ENCODE measurements at regions not wholly inside any gene's neighbourhood (a gene's known extent, or its start where the extent isn't known, plus 50 kb on each side); places are given as distances from the start of the nearest gene placed in this dataset.

- TF ChIP-seq MAX (IDR thresholded peaks at IDR 0.05) (no peak), CREB1 (IDR thresholded peaks at IDR 0.05; ENCODE audit: low read depth) (no peak), RAD21 (IDR thresholded peaks at IDR 0.05; ENCODE audit: low read depth) (no peak), FOXM1 (IDR thresholded peaks at IDR 0.05; ENCODE audit: borderline replicate concordance, low read depth) (no peak), EGR1 (IDR thresholded peaks at IDR 0.05) (no peak), TCF12 (IDR thresholded peaks at IDR 0.05; ENCODE audit: low read depth) (no peak), TAF1 (IDR thresholded peaks at IDR 0.05; ENCODE audit: low read depth) (no peak), CEBPB (IDR thresholded peaks at IDR 0.05) (no peak), ZBTB7A (IDR thresholded peaks at IDR 0.05; ENCODE audit: low read depth) (no peak), TEAD4 (IDR thresholded peaks at IDR 0.05) (no peak), NFIC (IDR thresholded peaks at IDR 0.05) (no peak), REST (IDR thresholded peaks at IDR 0.05; ENCODE audit: low read depth) (no peak)
Measured at GRCh38 chr7:80040752-80041151, 93.9 kb upstream of the GNAI1 start.

GRCh38 chr7:80040335-80040734, 94.3 kb upstream of the GNAI1 start:
- no peak for TF ChIP-seq USF1 (IDR thresholded peaks at IDR 0.05)
- TF ChIP-seq CEBPB (IDR thresholded peaks at IDR 0.05) = peak; percentile 63

GRCh38 chr7:80039251-80039884, 95.3 kb upstream of the GNAI1 start:
- TF ChIP-seq EP300 (IDR thresholded peaks at IDR 0.05; ENCODE audit: borderline replicate concordance) = no peak
- no peak for TF ChIP-seq YY1 (IDR thresholded peaks at IDR 0.05; ENCODE audit: low read depth)
- no peak for TF ChIP-seq TEAD4 (IDR thresholded peaks at IDR 0.05)

GRCh38 chr7:80037689-80038088, 96.9 kb upstream of the GNAI1 start:
- TF ChIP-seq USF1 (IDR thresholded peaks at IDR 0.05) (no peak), RAD21 (IDR thresholded peaks at IDR 0.05; ENCODE audit: low read depth) (no peak)

GRCh38 chr7:80036107-80036506, 98.5 kb upstream of the GNAI1 start:
- TF ChIP-seq FOXM1 (IDR thresholded peaks at IDR 0.05; ENCODE audit: borderline replicate concordance, low read depth) = no peak
- TF ChIP-seq USF1 (IDR thresholded peaks at IDR 0.05) = no peak
- no peak for TF ChIP-seq EGR1 (IDR thresholded peaks at IDR 0.05)
- no peak for TF ChIP-seq ZBTB7A (IDR thresholded peaks at IDR 0.05; ENCODE audit: low read depth)
- no peak for TF ChIP-seq NFIC (IDR thresholded peaks at IDR 0.05)
- no peak for TF ChIP-seq TAF1 (IDR thresholded peaks at IDR 0.05; ENCODE audit: low read depth)
- TF ChIP-seq EP300 (IDR thresholded peaks at IDR 0.05; ENCODE audit: borderline replicate concordance) = no peak
- no peak for TF ChIP-seq CREB1 (IDR thresholded peaks at IDR 0.05; ENCODE audit: low read depth)
- TF ChIP-seq RAD21 (IDR thresholded peaks at IDR 0.05; ENCODE audit: low read depth) = no peak
- TF ChIP-seq REST (IDR thresholded peaks at IDR 0.05; ENCODE audit: low read depth) = no peak
- TF ChIP-seq MAX (IDR thresholded peaks at IDR 0.05) = no peak
- no peak for TF ChIP-seq YY1 (IDR thresholded peaks at IDR 0.05; ENCODE audit: low read depth)
- no peak for TF ChIP-seq CEBPB (IDR thresholded peaks at IDR 0.05)
- no peak for TF ChIP-seq TCF12 (IDR thresholded peaks at IDR 0.05; ENCODE audit: low read depth)
- no peak for TF ChIP-seq TEAD4 (IDR thresholded peaks at IDR 0.05)

- no peak for TF ChIP-seq TAF1 (IDR thresholded peaks at IDR 0.05; ENCODE audit: low read depth)
- TF ChIP-seq EP300 (IDR thresholded peaks at IDR 0.05; ENCODE audit: borderline replicate concordance) = no peak
- TF ChIP-seq FOXM1 (IDR thresholded peaks at IDR 0.05; ENCODE audit: borderline replicate concordance, low read depth) = no peak
- TF ChIP-seq TEAD4 (IDR thresholded peaks at IDR 0.05) = no peak
- TF ChIP-seq NFIC (IDR thresholded peaks at IDR 0.05) = no peak
- no peak for TF ChIP-seq YY1 (IDR thresholded peaks at IDR 0.05; ENCODE audit: low read depth)
- TF ChIP-seq REST (IDR thresholded peaks at IDR 0.05; ENCODE audit: low read depth) = no peak
- TF ChIP-seq EGR1 (IDR thresholded peaks at IDR 0.05) = no peak
- TF ChIP-seq MAX (IDR thresholded peaks at IDR 0.05) = no peak
Measured at GRCh38 chr7:80028717-80029116, 105.9 kb upstream of the GNAI1 start.

Data from Ishikawa (cell line).